Progenitor cell of endocrine pancreas (in vitro differentiated cells): ENCODE measurements at regions not wholly inside any gene's neighbourhood (a gene's known extent, or its start where the extent isn't known, plus 50 kb on each side); places are given as distances from the start of the nearest gene placed in this dataset.

Source experiments
- DNase-seq: peaks from one replicate; pipeline ENCODE4 v3.0.0; 2021; ENCODE audit warnings: low spot score; ENCODE audit not compliant: unreplicated experiment
- H3K27ac Mint-ChIP-seq: 2 replicates; pipeline ENCODE4 v1.8.0; 2021; ENCODE audit warnings: mild to moderate bottlenecking, moderate library complexity, mixed read lengths
- H3K27me3 Mint-ChIP-seq: 2 replicates; pipeline ENCODE4 v1.8.0; 2021; ENCODE audit warnings: mixed read lengths
- H3K36me3 Mint-ChIP-seq: 2 replicates; pipeline ENCODE4 v1.8.0; 2022; ENCODE audit warnings: mixed read lengths; ENCODE audit not compliant: insufficient read depth
- H3K4me1 Mint-ChIP-seq: 2 replicates; pipeline ENCODE4 v1.8.0; 2021; ENCODE audit warnings: low read depth, mixed read lengths
- H3K4me3 Mint-ChIP-seq: 2 replicates; pipeline ENCODE4 v1.8.0; 2021; ENCODE audit warnings: low read depth, mild to moderate bottlenecking, moderate library complexity, mixed read lengths
- H3K9me3 Mint-ChIP-seq: 2 replicates; pipeline ENCODE4 v1.8.0; 2021; ENCODE audit warnings: low read depth, mixed read lengths
- TF ChIP-seq, protein P1 (sequence below): fragments of 200-600 bp; sonication (generic); IDR thresholded peaks from one replicate; pipeline ENCODE4 v1.5.0; 2021; ENCODE audit warnings: antibody characterized with exemption, mild to moderate bottlenecking; ENCODE audit not compliant: unreplicated experiment

DNA sequence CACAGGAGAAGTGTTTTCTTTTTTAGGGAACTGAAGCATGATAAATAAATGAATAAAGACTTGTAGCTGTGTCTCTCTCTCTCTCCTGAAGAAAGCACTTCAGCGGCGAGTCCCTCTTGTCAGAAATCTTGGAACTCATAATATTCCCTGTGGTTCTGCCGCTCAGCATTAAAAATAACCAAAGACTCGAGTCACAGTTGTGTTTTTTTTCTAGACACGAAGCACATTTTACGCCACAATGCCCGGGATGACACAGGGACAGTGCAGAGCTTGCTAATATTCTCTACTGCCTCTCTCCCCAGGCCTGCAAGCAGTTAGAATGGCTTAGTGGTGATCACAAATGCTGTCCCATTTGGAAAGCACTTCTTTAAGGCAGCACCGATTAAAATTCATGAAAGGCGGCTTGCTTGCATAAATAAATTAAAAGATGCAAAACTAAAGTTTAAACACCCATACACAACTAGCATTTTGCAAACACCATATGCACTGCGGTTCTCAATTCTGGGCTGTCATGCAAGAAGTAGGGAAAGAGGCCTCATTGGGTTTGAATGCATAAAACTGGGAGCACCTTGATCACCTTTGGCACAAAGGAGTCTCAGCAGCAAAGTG, 597.4 kb downstream of the SOX6 start:
- Mint-ChIP-seq H3K9me3 (peaks cover 9% of the 10 kb centered on the region), H3K4me1 (peaks cover 25% of the 10 kb centered on the region), H3K4me3 (no peak overlapping the region), H3K27ac (no peak overlapping the region), H3K36me3 (peaks cover 3% of the 10 kb centered on the region), H3K27me3 (no peaks in the 10 kb centered on the region)
- no peak for DNase-seq
- TF ChIP-seq, protein P1, sequence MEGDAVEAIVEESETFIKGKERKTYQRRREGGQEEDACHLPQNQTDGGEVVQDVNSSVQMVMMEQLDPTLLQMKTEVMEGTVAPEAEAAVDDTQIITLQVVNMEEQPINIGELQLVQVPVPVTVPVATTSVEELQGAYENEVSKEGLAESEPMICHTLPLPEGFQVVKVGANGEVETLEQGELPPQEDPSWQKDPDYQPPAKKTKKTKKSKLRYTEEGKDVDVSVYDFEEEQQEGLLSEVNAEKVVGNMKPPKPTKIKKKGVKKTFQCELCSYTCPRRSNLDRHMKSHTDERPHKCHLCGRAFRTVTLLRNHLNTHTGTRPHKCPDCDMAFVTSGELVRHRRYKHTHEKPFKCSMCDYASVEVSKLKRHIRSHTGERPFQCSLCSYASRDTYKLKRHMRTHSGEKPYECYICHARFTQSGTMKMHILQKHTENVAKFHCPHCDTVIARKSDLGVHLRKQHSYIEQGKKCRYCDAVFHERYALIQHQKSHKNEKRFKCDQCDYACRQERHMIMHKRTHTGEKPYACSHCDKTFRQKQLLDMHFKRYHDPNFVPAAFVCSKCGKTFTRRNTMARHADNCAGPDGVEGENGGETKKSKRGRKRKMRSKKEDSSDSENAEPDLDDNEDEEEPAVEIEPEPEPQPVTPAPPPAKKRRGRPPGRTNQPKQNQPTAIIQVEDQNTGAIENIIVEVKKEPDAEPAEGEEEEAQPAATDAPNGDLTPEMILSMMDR: no peak

- H3K4me1 Mint-ChIP-seq: peaks cover 16% of the 10 kb centered on the region
- no peaks in the 10 kb centered on the region for H3K27me3 Mint-ChIP-seq
- no peak for DNase-seq
- H3K9me3 Mint-ChIP-seq: peaks cover 11% of the 10 kb centered on the region
- no peak overlapping the region for H3K4me3 Mint-ChIP-seq
- TF ChIP-seq, protein P1: no peak
- no peak overlapping the region for H3K27ac Mint-ChIP-seq
- no peaks in the 10 kb centered on the region for H3K36me3 Mint-ChIP-seq
Measured at GRCh38 chr11:15761235-15761634, 595.1 kb downstream of the SOX6 start.

DNA sequence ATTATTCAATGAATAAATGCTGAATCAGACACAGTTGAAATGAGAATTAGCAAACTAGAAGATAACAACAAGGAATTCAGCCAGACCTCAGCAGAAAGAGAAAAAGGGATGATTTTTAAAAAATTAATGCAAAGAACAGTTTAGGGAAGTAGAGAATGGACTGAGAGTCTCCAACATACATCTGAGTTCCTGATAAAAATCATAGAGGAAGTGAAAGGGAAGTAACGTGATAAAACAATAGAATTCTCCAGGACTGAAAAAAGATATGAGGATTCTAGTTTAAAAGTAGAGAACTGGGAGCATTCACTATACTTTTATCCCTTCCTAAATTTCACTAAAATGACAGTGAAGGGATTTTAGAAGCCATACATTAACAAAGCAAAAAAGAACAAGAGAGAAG, 592.0 kb downstream of the SOX6 start:
- H3K36me3 Mint-ChIP-seq: no peaks in the 10 kb centered on the region
- peaks cover 13% of the 10 kb centered on the region for H3K4me1 Mint-ChIP-seq
- peaks cover 15% of the 10 kb centered on the region for H3K9me3 Mint-ChIP-seq
- no peak for DNase-seq
- no peaks in the 10 kb centered on the region for H3K27me3 Mint-ChIP-seq
- TF ChIP-seq, protein P1: no peak
- no peak overlapping the region for H3K27ac Mint-ChIP-seq
- no peak overlapping the region for H3K4me3 Mint-ChIP-seq

- Mint-ChIP-seq H3K9me3 (peaks cover 15% of the 10 kb centered on the region), H3K27ac (no peak overlapping the region), H3K36me3 (no peaks in the 10 kb centered on the region), H3K4me3 (no peak overlapping the region), H3K4me1 (peaks cover 18% of the 10 kb centered on the region), H3K27me3 (no peaks in the 10 kb centered on the region)
- TF ChIP-seq, protein P1: no peak
- DNase-seq: no peak
Measured at GRCh38 chr11:15764948-15765347, 591.4 kb downstream of the SOX6 start.

GRCh38 chr11:15765530-15765929, 590.8 kb downstream of the SOX6 start:
- H3K27me3 Mint-ChIP-seq: no peaks in the 10 kb centered on the region
- peaks cover 15% of the 10 kb centered on the region for H3K9me3 Mint-ChIP-seq
- no peaks in the 10 kb centered on the region for H3K36me3 Mint-ChIP-seq

More at GRCh38 chr11:15765530-15765929, 590.8 kb downstream of the SOX6 start:
- DNase-seq: no peak
- Mint-ChIP-seq H3K4me1 (peaks cover 18% of the 10 kb centered on the region), H3K4me3 (no peak overlapping the region), H3K27ac (no peak overlapping the region)
- TF ChIP-seq, protein P1: no peak
